BE2C (cell line): ENCODE measurements at regions not wholly inside any gene's neighbourhood (a gene's known extent, or its start where the extent isn't known, plus 50 kb on each side); places are given as distances from the start of the nearest gene placed in this dataset.

ENCODE experiments used
- DNase-seq: peaks from one replicate; pipeline ENCODE4 v3.0.0-alpha.2; 2020
- H3K27me3 ChIP-seq: fragments of 250-450 bp; sonication (Bioruptor Pico); 2 replicates; pipeline ENCODE4 v1.5.1; 2020; ENCODE audit warnings: mild to moderate bottlenecking
- H3K36me3 ChIP-seq: fragments of 250-450 bp; sonication (Bioruptor Pico); 2 replicates; pipeline ENCODE4 v1.5.1; 2020; ENCODE audit warnings: mild to moderate bottlenecking
- H3K4me1 ChIP-seq: fragments of 250-450 bp; sonication (Bioruptor Pico); 2 replicates; pipeline ENCODE4 v1.5.1; 2020
- H3K4me3 ChIP-seq: 2 replicates; pipeline ENCODE4 v1.5.1; 2011; ENCODE audit warnings: low read depth, low read length
- H3K9me3 ChIP-seq: fragments of 250-450 bp; sonication (Bioruptor Pico); 2 replicates; pipeline ENCODE4 v1.5.1; 2020
- TF ChIP-seq, protein P1 (sequence below): IDR thresholded peaks from 2 replicates; pipeline ENCODE4 v1.5.1; 2012; ENCODE audit warnings: mild to moderate bottlenecking, low read depth, low read length

DNA sequence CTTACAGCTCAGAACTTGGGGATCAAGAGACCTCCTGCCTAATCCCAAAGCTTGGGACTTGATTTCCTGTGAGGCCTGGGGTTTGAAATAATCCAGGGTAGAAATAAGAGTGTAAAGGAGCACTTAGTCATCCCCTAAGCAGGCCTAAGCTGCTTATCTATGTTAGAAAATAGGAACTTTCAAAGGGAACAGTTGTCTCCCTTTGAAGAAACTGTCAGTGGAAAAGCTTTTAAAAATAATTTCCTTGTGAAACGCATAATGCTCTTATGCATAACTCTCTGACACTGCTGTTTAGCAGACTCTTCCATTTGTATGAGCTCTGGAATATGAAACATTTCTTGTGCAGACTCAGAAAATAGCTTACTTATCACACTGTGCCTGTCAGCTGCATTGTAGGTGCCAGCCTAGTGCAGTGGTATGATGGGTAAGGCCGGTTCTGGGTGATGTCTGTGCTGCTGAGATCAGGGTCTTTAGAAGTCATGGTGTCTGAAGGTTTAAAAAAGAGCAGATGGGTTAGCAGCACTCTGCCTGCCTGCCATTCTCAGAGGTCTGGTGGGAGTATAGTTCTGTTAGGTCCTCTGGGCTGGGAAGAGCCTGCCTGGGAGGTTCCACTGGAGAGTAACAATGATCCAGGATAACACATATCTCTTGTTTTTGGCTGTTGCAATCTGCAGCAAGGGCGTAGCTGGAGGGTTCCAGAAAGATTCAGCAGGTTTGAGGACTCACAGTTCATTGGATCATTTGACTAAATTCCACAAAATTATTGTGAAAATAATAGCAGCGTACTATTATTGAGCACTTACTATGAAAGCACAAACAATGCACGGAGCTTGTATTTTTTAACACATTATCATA, 283.2 kb upstream of the MEX3C start:
- TF ChIP-seq, protein P1, sequence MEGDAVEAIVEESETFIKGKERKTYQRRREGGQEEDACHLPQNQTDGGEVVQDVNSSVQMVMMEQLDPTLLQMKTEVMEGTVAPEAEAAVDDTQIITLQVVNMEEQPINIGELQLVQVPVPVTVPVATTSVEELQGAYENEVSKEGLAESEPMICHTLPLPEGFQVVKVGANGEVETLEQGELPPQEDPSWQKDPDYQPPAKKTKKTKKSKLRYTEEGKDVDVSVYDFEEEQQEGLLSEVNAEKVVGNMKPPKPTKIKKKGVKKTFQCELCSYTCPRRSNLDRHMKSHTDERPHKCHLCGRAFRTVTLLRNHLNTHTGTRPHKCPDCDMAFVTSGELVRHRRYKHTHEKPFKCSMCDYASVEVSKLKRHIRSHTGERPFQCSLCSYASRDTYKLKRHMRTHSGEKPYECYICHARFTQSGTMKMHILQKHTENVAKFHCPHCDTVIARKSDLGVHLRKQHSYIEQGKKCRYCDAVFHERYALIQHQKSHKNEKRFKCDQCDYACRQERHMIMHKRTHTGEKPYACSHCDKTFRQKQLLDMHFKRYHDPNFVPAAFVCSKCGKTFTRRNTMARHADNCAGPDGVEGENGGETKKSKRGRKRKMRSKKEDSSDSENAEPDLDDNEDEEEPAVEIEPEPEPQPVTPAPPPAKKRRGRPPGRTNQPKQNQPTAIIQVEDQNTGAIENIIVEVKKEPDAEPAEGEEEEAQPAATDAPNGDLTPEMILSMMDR = no peak
- no peak for DNase-seq
- H3K4me1 ChIP-seq = no peaks in the 10 kb centered on the region
- no peaks in the 10 kb centered on the region for H3K9me3 ChIP-seq
- H3K27me3 ChIP-seq = no peaks in the 10 kb centered on the region
- H3K36me3 ChIP-seq = no peaks in the 10 kb centered on the region
- no peak overlapping the region for H3K4me3 ChIP-seq

DNA sequence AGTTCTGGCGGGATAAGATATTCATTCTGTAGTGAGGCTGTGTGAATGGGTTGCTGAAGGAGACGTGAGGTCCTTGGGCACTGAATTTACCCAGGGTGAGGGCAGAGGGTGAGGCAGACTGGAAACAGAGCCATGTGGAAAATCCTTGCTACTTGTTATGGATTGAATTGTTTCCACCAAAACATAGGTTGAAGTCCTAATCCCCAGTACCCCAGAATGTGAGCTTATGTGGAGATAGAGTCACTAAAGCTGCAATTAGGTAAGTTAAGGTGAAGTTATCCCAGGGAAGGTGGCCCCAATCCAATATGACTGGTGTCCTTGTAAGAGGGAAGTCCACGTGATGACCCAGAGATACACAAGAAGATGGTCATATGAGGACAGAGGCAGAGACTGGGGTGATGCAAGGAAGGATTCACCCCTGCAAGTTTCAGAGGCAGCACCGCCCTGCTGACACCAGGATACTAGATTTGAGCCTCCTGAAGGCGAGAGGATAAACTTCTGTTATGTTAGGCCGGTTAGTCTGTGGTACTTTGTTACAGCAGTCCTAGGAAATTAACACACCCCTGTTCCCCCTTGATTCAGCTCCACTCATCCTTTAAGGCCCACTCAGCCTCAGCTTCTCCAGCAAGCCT, 289.4 kb upstream of the MEX3C start:
- no peaks in the 10 kb centered on the region for H3K9me3 ChIP-seq
- DNase-seq = no peak
- no peak overlapping the region for H3K4me3 ChIP-seq
- H3K27me3 ChIP-seq = no peaks in the 10 kb centered on the region
- H3K4me1 ChIP-seq = no peaks in the 10 kb centered on the region
- no peaks in the 10 kb centered on the region for H3K36me3 ChIP-seq
- TF ChIP-seq, protein P1 = no peak

DNA sequence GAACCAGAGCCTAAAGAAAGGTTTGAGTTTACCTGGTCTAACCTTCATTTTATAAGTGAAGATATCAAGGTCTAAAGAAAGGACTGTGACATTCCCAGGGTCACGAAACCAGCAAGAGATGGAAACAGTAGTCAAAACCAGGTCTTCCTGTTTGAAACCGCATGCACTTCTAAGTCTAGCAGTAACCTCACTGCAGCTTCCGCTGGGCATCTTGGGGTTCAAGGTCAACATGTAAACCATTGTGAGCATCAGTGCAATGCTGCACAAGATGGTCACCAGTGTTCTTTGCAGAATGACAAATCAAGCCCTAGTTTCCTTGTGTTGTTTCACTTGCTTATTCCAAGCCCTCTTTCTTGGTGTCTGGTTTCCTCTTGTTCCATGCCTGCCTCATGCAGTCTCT, 292.9 kb upstream of the MEX3C start:
- Histone ChIP-seq H3K4me1 (no peaks in the 10 kb centered on the region), H3K36me3 (no peaks in the 10 kb centered on the region), H3K9me3 (no peaks in the 10 kb centered on the region), H3K27me3 (no peaks in the 10 kb centered on the region), H3K4me3 (no peak overlapping the region)
- DNase-seq = no peak
- TF ChIP-seq, protein P1 = no peak

DNA sequence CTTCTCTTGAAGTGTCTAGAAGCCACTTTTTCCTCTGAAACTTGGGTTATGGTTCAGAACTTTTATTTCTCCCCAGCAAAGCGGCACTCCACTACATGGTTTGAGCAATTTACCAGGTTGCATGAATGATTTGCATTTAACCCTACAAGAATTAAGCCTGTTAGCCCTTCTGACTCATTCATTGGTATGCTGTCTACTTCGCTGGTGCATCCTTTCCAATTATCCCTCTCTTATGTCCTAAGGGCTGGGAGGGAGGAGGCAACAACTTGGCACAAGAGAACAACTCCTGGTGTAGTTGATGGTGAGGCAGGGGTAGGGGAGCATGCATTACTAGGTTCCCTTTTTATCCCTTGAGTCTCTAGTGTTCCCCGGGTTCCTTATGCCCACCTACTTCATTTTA, 293.4 kb upstream of the MEX3C start:
- Histone ChIP-seq H3K4me3 (no peak overlapping the region), H3K36me3 (no peaks in the 10 kb centered on the region), H3K9me3 (no peaks in the 10 kb centered on the region), H3K27me3 (no peaks in the 10 kb centered on the region), H3K4me1 (no peaks in the 10 kb centered on the region)
- TF ChIP-seq, protein P1 = no peak
- DNase-seq = no peak

DNA sequence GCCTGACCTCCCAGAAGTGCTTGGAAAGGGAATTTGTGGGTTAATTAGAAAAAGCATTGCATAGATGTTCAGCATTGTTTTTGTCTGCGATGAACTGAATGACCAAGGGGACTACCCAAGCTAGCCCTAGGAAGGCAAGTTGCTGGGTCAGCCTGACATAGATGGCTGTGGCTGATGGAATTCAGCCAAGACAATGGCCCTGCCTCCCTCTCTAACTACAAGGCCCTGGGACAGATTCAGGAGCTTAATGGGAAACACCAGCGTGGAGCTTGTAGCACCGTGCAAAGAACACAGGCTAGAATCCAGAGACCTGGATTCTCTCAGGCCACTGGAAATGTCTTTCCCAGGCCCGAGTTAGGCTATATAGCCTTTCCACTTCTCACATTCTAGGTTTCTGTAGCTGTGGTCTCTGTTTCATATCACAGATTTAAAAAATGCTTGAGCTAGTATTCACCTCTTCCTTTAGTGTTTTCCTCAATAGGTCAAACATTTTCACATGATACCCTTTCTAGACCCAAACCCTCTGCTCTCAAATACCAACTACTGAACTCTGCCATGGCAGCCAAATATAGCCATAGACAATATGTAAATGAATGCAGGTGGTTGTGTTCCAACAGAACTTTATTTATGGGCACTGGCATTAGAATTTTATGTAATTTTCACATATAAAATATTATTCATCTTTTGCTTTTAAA, 294.3 kb upstream of the MEX3C start:
- TF ChIP-seq, protein P1 = no peak
- Histone ChIP-seq H3K27me3 (no peaks in the 10 kb centered on the region), H3K4me3 (no peak overlapping the region), H3K4me1 (no peaks in the 10 kb centered on the region), H3K9me3 (no peaks in the 10 kb centered on the region), H3K36me3 (no peaks in the 10 kb centered on the region)
- DNase-seq = no peak
